ENCODE measurements at regions not wholly inside any gene's neighbourhood (a gene's known extent, or its start where the extent isn't known, plus 50 kb on each side); places are given as distances from the start of the nearest gene placed in this dataset.
"Not testable (repeated sequence)": the region's sequence is repeated elsewhere in the genome, so short reads cannot be mapped to it uniquely, and the experiment has no call there.

- no peak for DNase-seq (ENCODE audit: low read depth in 4 of 6, low spot score in 6 of 6)
- no peaks in the 10 kb centered on the region for H3K4me1 ChIP-seq (ENCODE audit: control insufficient read depth, insufficient read depth, low read length)
- no peaks in the 10 kb centered on the region for H3K9me3 ChIP-seq (ENCODE audit: control insufficient read depth, insufficient read depth, low read length)
- H3K4me3 ChIP-seq (ENCODE audit: low read depth, low read length) = no peak overlapping the region
- no CpG with 5 or more reads among the region's 5 CpGs for WGBS (ENCODE audit: insufficient coverage)
- no peaks in the 10 kb centered on the region for H3K36me3 ChIP-seq (ENCODE audit: control insufficient read depth, insufficient read depth, low read length)
- H3K27ac ChIP-seq (ENCODE audit: low read depth, low read length) = no peak overlapping the region
- no peaks in the 10 kb centered on the region for H3K27me3 ChIP-seq (ENCODE audit: control insufficient read depth, insufficient read depth, low read length)
These were observed 866.0 kb upstream of the ACVR2A start for GRCh38 chr2:146978577-146979555.

- H3K4me3 ChIP-seq (ENCODE audit: low read depth, low read length); DNase-seq (ENCODE audit: low read depth in 4 of 6, low spot score in 6 of 6); H3K36me3 ChIP-seq (ENCODE audit: control insufficient read depth, insufficient read depth, low read length); H3K4me1 ChIP-seq (ENCODE audit: control insufficient read depth, insufficient read depth, low read length); H3K27ac ChIP-seq (ENCODE audit: low read depth, low read length); H3K9me3 ChIP-seq (ENCODE audit: control insufficient read depth, insufficient read depth, low read length); H3K27me3 ChIP-seq (ENCODE audit: control insufficient read depth, insufficient read depth, low read length): not testable (repeated sequence)
- WGBS (ENCODE audit: insufficient coverage) = 90% methylated on average over 2 of the region's 4 CpGs
These were observed 873.8 kb upstream of the ACVR2A start for GRCh38 chr2:146970981-146971380.

- H3K36me3 ChIP-seq (ENCODE audit: control insufficient read depth, insufficient read depth, low read length); H3K4me1 ChIP-seq (ENCODE audit: control insufficient read depth, insufficient read depth, low read length): not testable (repeated sequence)
- WGBS (ENCODE audit: insufficient coverage) = 67% methylated on average over 3 of the region's 3 CpGs
These were observed 875.1 kb upstream of the ACVR2A start for GRCh38 chr2:146969703-146970102.

GRCh38 chr2:146964494-146964893 is 880.3 kb upstream of the ACVR2A start:
- no peak overlapping the region for H3K27ac ChIP-seq (ENCODE audit: low read depth, low read length)
- no peak overlapping the region for H3K4me3 ChIP-seq (ENCODE audit: low read depth, low read length)
- no peaks in the 10 kb centered on the region for H3K36me3 ChIP-seq (ENCODE audit: control insufficient read depth, insufficient read depth, low read length)
- no peaks in the 10 kb centered on the region for H3K4me1 ChIP-seq (ENCODE audit: control insufficient read depth, insufficient read depth, low read length)
- WGBS (ENCODE audit: insufficient coverage) = no CpG with 5 or more reads among the region's 1 CpG
- DNase-seq (ENCODE audit: low read depth in 4 of 6, low spot score in 6 of 6) = no peak
- H3K9me3 ChIP-seq (ENCODE audit: control insufficient read depth, insufficient read depth, low read length) = no peaks in the 10 kb centered on the region
- no peaks in the 10 kb centered on the region for H3K27me3 ChIP-seq (ENCODE audit: control insufficient read depth, insufficient read depth, low read length)

More at GRCh38 chr2:146969703-146970102, 875.1 kb upstream of the ACVR2A start:
- H3K27me3 ChIP-seq (ENCODE audit: control insufficient read depth, insufficient read depth, low read length); H3K9me3 ChIP-seq (ENCODE audit: control insufficient read depth, insufficient read depth, low read length); H3K4me3 ChIP-seq (ENCODE audit: low read depth, low read length); H3K27ac ChIP-seq (ENCODE audit: low read depth, low read length); DNase-seq (ENCODE audit: low read depth in 4 of 6, low spot score in 6 of 6): not testable (repeated sequence)

- no peak for DNase-seq (ENCODE audit: low read depth in 4 of 6, low spot score in 6 of 6)
- Histone ChIP-seq H3K9me3 (ENCODE audit: control insufficient read depth, insufficient read depth, low read length) (no peaks in the 10 kb centered on the region), H3K27me3 (ENCODE audit: control insufficient read depth, insufficient read depth, low read length) (no peaks in the 10 kb centered on the region), H3K4me1 (ENCODE audit: control insufficient read depth, insufficient read depth, low read length) (no peaks in the 10 kb centered on the region), H3K36me3 (ENCODE audit: control insufficient read depth, insufficient read depth, low read length) (no peaks in the 10 kb centered on the region), H3K27ac (ENCODE audit: low read depth, low read length) (no peak overlapping the region), H3K4me3 (ENCODE audit: low read depth, low read length) (no peak overlapping the region)
- 89% methylated on average over 5 of the region's 5 CpGs for WGBS (ENCODE audit: insufficient coverage)
These were observed 890.3 kb upstream of the ACVR2A start for GRCh38 chr2:146954544-146954943.

- no peaks in the 10 kb centered on the region for H3K27me3 ChIP-seq (ENCODE audit: control insufficient read depth, insufficient read depth, low read length)
- H3K4me1 ChIP-seq (ENCODE audit: control insufficient read depth, insufficient read depth, low read length) = no peaks in the 10 kb centered on the region
- H3K36me3 ChIP-seq (ENCODE audit: control insufficient read depth, insufficient read depth, low read length) = no peaks in the 10 kb centered on the region
- WGBS (ENCODE audit: insufficient coverage) = no CpG with 5 or more reads among the region's 3 CpGs
- no peak for DNase-seq (ENCODE audit: low read depth in 4 of 6, low spot score in 6 of 6)
- H3K27ac ChIP-seq (ENCODE audit: low read depth, low read length) = no peak overlapping the region
- H3K9me3 ChIP-seq (ENCODE audit: control insufficient read depth, insufficient read depth, low read length) = no peaks in the 10 kb centered on the region
- no peak overlapping the region for H3K4me3 ChIP-seq (ENCODE audit: low read depth, low read length)
These were observed 892.1 kb upstream of the ACVR2A start for GRCh38 chr2:146952696-146953095.

GRCh38 chr2:146950911-146951310 is 893.9 kb upstream of the ACVR2A start:
- Histone ChIP-seq H3K4me1 (ENCODE audit: control insufficient read depth, insufficient read depth, low read length) (no peaks in the 10 kb centered on the region), H3K36me3 (ENCODE audit: control insufficient read depth, insufficient read depth, low read length) (no peaks in the 10 kb centered on the region), H3K4me3 (ENCODE audit: low read depth, low read length) (no peak overlapping the region), H3K27me3 (ENCODE audit: control insufficient read depth, insufficient read depth, low read length) (no peaks in the 10 kb centered on the region), H3K9me3 (ENCODE audit: control insufficient read depth, insufficient read depth, low read length) (no peaks in the 10 kb centered on the region), H3K27ac (ENCODE audit: low read depth, low read length) (no peak overlapping the region)
- peak in 2 of 6 donors; percentile 8 to 92 for DNase-seq (ENCODE audit: low read depth in 4 of 6, low spot score in 6 of 6)
- WGBS (ENCODE audit: insufficient coverage) = 88% methylated on average over 3 of the region's 4 CpGs

- Histone ChIP-seq H3K27me3 (ENCODE audit: control insufficient read depth, insufficient read depth, low read length) (no peaks in the 10 kb centered on the region), H3K4me3 (ENCODE audit: low read depth, low read length) (no peak overlapping the region), H3K9me3 (ENCODE audit: control insufficient read depth, insufficient read depth, low read length) (no peaks in the 10 kb centered on the region), H3K4me1 (ENCODE audit: control insufficient read depth, insufficient read depth, low read length) (no peaks in the 10 kb centered on the region), H3K36me3 (ENCODE audit: control insufficient read depth, insufficient read depth, low read length) (no peaks in the 10 kb centered on the region), H3K27ac (ENCODE audit: low read depth, low read length) (no peak overlapping the region)
- no CpG with 5 or more reads among the region's 3 CpGs for WGBS (ENCODE audit: insufficient coverage)
- DNase-seq (ENCODE audit: low read depth in 4 of 6, low spot score in 6 of 6) = no peak
These were observed 894.5 kb upstream of the ACVR2A start for GRCh38 chr2:146950361-146950760.

- Histone ChIP-seq H3K27me3 (ENCODE audit: control insufficient read depth, insufficient read depth, low read length) (no peaks in the 10 kb centered on the region), H3K4me1 (ENCODE audit: control insufficient read depth, insufficient read depth, low read length) (no peaks in the 10 kb centered on the region), H3K9me3 (ENCODE audit: control insufficient read depth, insufficient read depth, low read length) (no peaks in the 10 kb centered on the region), H3K36me3 (ENCODE audit: control insufficient read depth, insufficient read depth, low read length) (no peaks in the 10 kb centered on the region), H3K4me3 (ENCODE audit: low read depth, low read length) (no peak overlapping the region), H3K27ac (ENCODE audit: low read depth, low read length) (no peak overlapping the region)
- no peak for DNase-seq (ENCODE audit: low read depth in 4 of 6, low spot score in 6 of 6)
- WGBS (ENCODE audit: insufficient coverage) = no CpG with 5 or more reads among the region's 2 CpGs
These were observed 895.4 kb upstream of the ACVR2A start for GRCh38 chr2:146949400-146949799.

- H3K4me1 ChIP-seq (ENCODE audit: control insufficient read depth, insufficient read depth, low read length) = no peaks in the 10 kb centered on the region
- H3K36me3 ChIP-seq (ENCODE audit: control insufficient read depth, insufficient read depth, low read length) = no peaks in the 10 kb centered on the region
- no peak overlapping the region for H3K4me3 ChIP-seq (ENCODE audit: low read depth, low read length)
- H3K9me3 ChIP-seq (ENCODE audit: control insufficient read depth, insufficient read depth, low read length) = no peaks in the 10 kb centered on the region
- no peak for DNase-seq (ENCODE audit: low read depth in 4 of 6, low spot score in 6 of 6)
- H3K27ac ChIP-seq (ENCODE audit: low read depth, low read length) = no peak overlapping the region
- 61% methylated on average over 3 of the region's 4 CpGs for WGBS (ENCODE audit: insufficient coverage)
- H3K27me3 ChIP-seq (ENCODE audit: control insufficient read depth, insufficient read depth, low read length) = no peaks in the 10 kb centered on the region
These were observed 900.2 kb upstream of the ACVR2A start for GRCh38 chr2:146944601-146945000.
